Activated CD4-positive, alpha-beta T cell treated with anti-CD3 and anti-CD28 coated beads, Interleukin-2, amount 10 ng/mL, durations not matched to agents 7 days and 5 days (primary cell): ENCODE measurements at regions not wholly inside any gene's neighbourhood (a gene's known extent, or its start where the extent isn't known, plus 50 kb on each side); places are given as distances from the start of the nearest gene placed in this dataset.
A peak's percentile ranks its signal among the peaks of the same experiment; 100 is the strongest.
"Not testable (repeated sequence)": the region's sequence is repeated elsewhere in the genome, so short reads cannot be mapped to it uniquely, and the experiment has no call there.

Experiments
- CTCF ChIA-PET: fragments of 350-600 bp; sonication (Branson Sonifier 250); formaldehyde crosslinking; loops from one replicate; lab custom pipeline; 2021; ENCODE audit warnings: antibody characterized with exemption; lab: Charles Lee
- POLR2A ChIA-PET: fragments of 350-600 bp; sonication (Branson Sonifier 250); formaldehyde crosslinking; loops from one replicate; lab custom pipeline; 2021; ENCODE audit warnings: antibody characterized with exemption; lab: Charles Lee
- DNase-seq: peaks from one replicate; pipeline ENCODE4 v3.0.0-alpha.2; 2020
- H3K27ac Mint-ChIP-seq: one replicate; pipeline ENCODE4 v1.8.0; 2021; ENCODE audit warnings: mild to moderate bottlenecking, moderate library complexity, mixed read lengths
- H3K27me3 Mint-ChIP-seq: one replicate; pipeline ENCODE4 v1.8.0; 2021; ENCODE audit warnings: mixed read lengths
- H3K36me3 Mint-ChIP-seq: one replicate; pipeline ENCODE4 v1.8.0; 2021; ENCODE audit warnings: low read depth, mixed read lengths
- H3K4me1 Mint-ChIP-seq: one replicate; pipeline ENCODE4 v1.8.0; 2021; ENCODE audit warnings: mixed read lengths
- H3K4me3 Mint-ChIP-seq: one replicate; pipeline ENCODE4 v1.8.0; 2021; ENCODE audit warnings: mild to moderate bottlenecking, moderate library complexity, mixed read lengths
- H3K9me3 Mint-ChIP-seq: one replicate; pipeline ENCODE4 v1.8.0; 2021; ENCODE audit warnings: mixed read lengths

DNA sequence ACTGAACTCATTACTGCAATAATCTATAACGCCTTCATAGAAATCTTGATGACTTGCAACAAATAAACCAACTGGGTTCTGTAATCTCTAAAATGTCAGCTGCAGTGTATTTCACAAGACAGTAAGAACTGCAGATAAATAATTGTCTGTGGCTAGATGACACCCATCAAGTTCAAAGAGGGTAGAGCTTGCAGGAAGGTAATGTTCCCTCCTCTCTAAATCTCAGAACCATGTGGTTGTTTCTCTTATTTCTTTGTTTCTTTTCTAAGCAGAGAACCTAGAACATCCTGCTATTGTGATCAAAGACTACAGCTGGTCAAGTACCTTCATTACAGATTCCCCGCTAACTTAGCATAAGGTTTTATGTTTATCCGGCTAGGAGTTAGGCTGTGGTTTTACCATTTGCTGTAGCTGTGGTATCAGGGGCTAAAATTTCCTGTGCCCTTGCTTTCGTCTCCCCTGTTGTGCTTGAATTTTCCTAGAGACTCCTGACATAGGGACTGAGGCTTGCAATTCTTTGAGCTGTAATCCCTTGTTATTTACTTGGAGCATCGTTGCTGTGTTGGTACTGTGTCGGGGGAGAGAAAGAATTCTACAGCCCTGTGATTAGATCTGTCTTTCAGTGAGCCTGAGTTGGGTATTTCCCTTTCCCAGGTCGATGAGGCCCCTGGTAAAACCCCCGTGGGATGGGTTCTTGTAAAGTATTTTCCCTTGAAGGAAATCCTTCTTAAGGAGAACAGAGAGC is 253.1 kb upstream of the BTG1 start:
- CTCF ChIA-PET = interaction anchor here (0.7 to 1.6 kb wide), 7 partner anchors 8 to 198 kb away, joined by 3 to 4 read pairs (median 3); no protein-coding TSS in a partner anchor
- peak; percentile 51 for DNase-seq
- H3K4me3 Mint-ChIP-seq = peak overlapping the region; percentile 33
- no peaks in the 10 kb centered on the region for H3K27me3 Mint-ChIP-seq
- peaks cover 67% of the 10 kb centered on the region for H3K36me3 Mint-ChIP-seq
- H3K9me3 Mint-ChIP-seq = peaks cover 34% of the 10 kb centered on the region
- POLR2A ChIA-PET = interaction anchor here (0.5 to 2.3 kb wide), 3 partner anchors 254 to 667 kb away, joined by 3 to 16 read pairs (median 3); partner anchors contain the start of gene BTG1
- H3K4me1 Mint-ChIP-seq = peaks cover 99% of the 10 kb centered on the region
- H3K27ac Mint-ChIP-seq = peak overlapping the region; percentile 95

DNA sequence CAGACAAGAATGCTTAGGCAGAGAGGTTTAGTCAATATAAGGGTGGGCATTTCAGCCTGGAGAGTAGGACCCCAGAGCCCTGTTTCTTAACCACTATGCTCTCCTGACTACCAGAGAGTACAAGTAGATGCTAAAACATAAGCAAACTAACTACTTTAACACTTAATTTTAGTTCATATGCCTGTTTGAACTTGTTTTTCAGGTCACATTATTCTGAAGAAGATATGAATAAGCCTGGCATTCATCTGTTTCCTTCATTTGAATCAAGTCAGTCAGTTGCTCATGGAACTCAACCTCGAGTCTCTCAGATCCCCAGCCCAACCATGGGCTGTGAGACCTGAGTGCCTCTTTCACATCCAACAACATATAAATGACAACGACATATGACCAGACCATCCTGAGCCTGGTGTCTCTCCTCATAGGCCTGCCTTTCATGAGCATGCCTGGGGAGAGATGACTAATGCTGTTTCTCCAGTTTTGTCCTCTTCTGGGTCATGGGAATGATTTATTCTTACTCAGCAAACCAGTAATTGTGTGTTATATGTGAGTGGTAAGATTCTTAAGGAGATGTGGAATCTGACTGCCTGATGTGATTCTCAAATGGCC is 251.1 kb upstream of the BTG1 start:
- no peak overlapping the region for H3K4me3 Mint-ChIP-seq
- H3K4me1 Mint-ChIP-seq = peaks cover 88% of the 10 kb centered on the region
- peak overlapping the region; percentile 95 for H3K27ac Mint-ChIP-seq
- CTCF ChIA-PET = no interaction called here
- H3K27me3 Mint-ChIP-seq = no peaks in the 10 kb centered on the region
- peaks cover 49% of the 10 kb centered on the region for H3K9me3 Mint-ChIP-seq
- DNase-seq = no peak
- POLR2A ChIA-PET = no interaction called here
- H3K36me3 Mint-ChIP-seq = peaks cover 86% of the 10 kb centered on the region

DNA sequence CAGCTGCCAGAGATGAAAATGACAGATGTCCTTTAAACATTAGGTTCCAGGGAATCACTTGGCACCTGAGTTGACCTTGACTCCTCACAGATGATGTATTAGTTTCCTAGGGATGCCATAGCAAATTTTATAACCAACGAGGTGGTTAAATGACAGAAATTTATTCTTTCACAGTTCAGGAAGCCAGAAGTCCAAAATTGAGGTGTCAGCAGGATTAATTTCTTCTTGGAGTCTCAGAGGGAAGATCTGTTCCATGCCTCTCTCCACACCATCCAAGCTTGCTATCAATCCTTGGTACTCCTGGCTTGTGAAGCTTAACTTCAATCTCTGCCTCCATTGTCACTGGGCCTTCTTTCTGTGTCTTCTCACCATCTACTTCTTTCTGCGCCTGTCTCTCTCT is 249.7 kb upstream of the BTG1 start:
- H3K9me3 Mint-ChIP-seq = peaks cover 51% of the 10 kb centered on the region
- no peak for DNase-seq
- no peak overlapping the region for H3K4me3 Mint-ChIP-seq
- H3K4me1 Mint-ChIP-seq = peaks cover 77% of the 10 kb centered on the region
- H3K27me3 Mint-ChIP-seq = no peaks in the 10 kb centered on the region
- peaks cover 81% of the 10 kb centered on the region for H3K36me3 Mint-ChIP-seq
- ChIA-PET POLR2A (no interaction called here), CTCF (no interaction called here)
- no peak overlapping the region for H3K27ac Mint-ChIP-seq

- peaks cover 73% of the 10 kb centered on the region for H3K4me1 Mint-ChIP-seq
- ChIA-PET POLR2A (no interaction called here), CTCF (no interaction called here)
- peak overlapping the region; percentile 66 for H3K27ac Mint-ChIP-seq
- DNase-seq = no peak
- H3K9me3 Mint-ChIP-seq = peaks cover 51% of the 10 kb centered on the region
- H3K36me3 Mint-ChIP-seq = peaks cover 79% of the 10 kb centered on the region
- H3K27me3 Mint-ChIP-seq = no peaks in the 10 kb centered on the region
- no peak overlapping the region for H3K4me3 Mint-ChIP-seq
Measured at GRCh38 chr12:92394895-92395294, 249.2 kb upstream of the BTG1 start.

GRCh38 chr12:92393504-92393903 is 247.9 kb upstream of the BTG1 start:
- peaks cover 59% of the 10 kb centered on the region for H3K4me1 Mint-ChIP-seq
- ChIA-PET CTCF (interaction anchor here (1.0 kb wide), 1 partner anchor 14 kb away, joined by 3 read pairs; no protein-coding TSS in a partner anchor), POLR2A (no interaction called here)
- peaks cover 59% of the 10 kb centered on the region for H3K9me3 Mint-ChIP-seq
- peak; percentile 37 for DNase-seq
- no peaks in the 10 kb centered on the region for H3K27me3 Mint-ChIP-seq
- no peak overlapping the region for H3K4me3 Mint-ChIP-seq
- H3K27ac Mint-ChIP-seq = no peak overlapping the region
- H3K36me3 Mint-ChIP-seq = peaks cover 72% of the 10 kb centered on the region

DNA sequence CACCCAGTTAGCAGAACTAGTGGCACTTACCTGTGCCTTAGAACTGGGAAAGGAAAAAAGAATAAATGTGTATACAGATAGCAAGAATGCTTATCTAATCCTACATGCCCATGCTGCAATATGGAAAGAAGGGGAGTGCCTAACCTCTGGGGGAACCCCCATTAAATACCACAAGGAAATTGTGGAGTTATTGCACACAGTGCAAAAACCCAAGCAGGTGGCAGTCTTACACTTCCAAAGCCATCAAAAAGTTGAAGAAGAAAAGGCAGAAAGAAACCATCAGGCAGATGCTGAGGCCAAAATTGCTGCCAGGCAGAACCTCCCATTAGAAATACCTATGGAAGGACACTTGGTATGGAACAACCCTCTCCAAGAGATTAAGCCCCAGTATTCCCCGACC is 246.1 kb upstream of the BTG1 start:
- H3K27ac Mint-ChIP-seq, DNase-seq, CTCF ChIA-PET, H3K27me3 Mint-ChIP-seq, POLR2A ChIA-PET, H3K4me3 Mint-ChIP-seq: not testable (repeated sequence)
- Mint-ChIP-seq H3K4me1 (peaks cover 52% of the 10 kb centered on the region), H3K36me3 (peaks cover 56% of the 10 kb centered on the region), H3K9me3 (peaks cover 49% of the 10 kb centered on the region)

- peaks cover 35% of the 10 kb centered on the region for H3K4me1 Mint-ChIP-seq
- no peak overlapping the region for H3K4me3 Mint-ChIP-seq
- ChIA-PET POLR2A (no interaction called here), CTCF (interaction anchor here (0.6 to 1.9 kb wide), 3 partner anchors 14 to 34 kb away, joined by 3 to 5 read pairs (median 3); no protein-coding TSS in a partner anchor)
- H3K27ac Mint-ChIP-seq = no peak overlapping the region
- peaks cover 42% of the 10 kb centered on the region for H3K9me3 Mint-ChIP-seq
- H3K36me3 Mint-ChIP-seq = peaks cover 35% of the 10 kb centered on the region
- H3K27me3 Mint-ChIP-seq = no peaks in the 10 kb centered on the region
- no peak for DNase-seq
Measured at GRCh38 chr12:92389466-92389865, 243.8 kb upstream of the BTG1 start.

- no peak for DNase-seq
- H3K27me3 Mint-ChIP-seq = no peaks in the 10 kb centered on the region
- ChIA-PET POLR2A (no interaction called here), CTCF (no interaction called here)
- H3K4me3 Mint-ChIP-seq = no peak overlapping the region
- peaks cover 36% of the 10 kb centered on the region for H3K4me1 Mint-ChIP-seq
- H3K36me3 Mint-ChIP-seq = peaks cover 6% of the 10 kb centered on the region
- H3K27ac Mint-ChIP-seq = no peak overlapping the region
- peaks cover 19% of the 10 kb centered on the region for H3K9me3 Mint-ChIP-seq
Measured at GRCh38 chr12:92385296-92385695, 239.7 kb upstream of the BTG1 start.

- no peak overlapping the region for H3K4me3 Mint-ChIP-seq
- H3K4me1 Mint-ChIP-seq = peaks cover 43% of the 10 kb centered on the region
- ChIA-PET POLR2A (no interaction called here), CTCF (no interaction called here)
- no peak overlapping the region for H3K27ac Mint-ChIP-seq
- H3K36me3 Mint-ChIP-seq = peaks cover 7% of the 10 kb centered on the region
- H3K27me3 Mint-ChIP-seq = no peaks in the 10 kb centered on the region
- peaks cover 19% of the 10 kb centered on the region for H3K9me3 Mint-ChIP-seq
- DNase-seq = no peak
Measured at GRCh38 chr12:92384571-92384970, 238.9 kb upstream of the BTG1 start.

GRCh38 chr12:92382383-92382878 is 236.8 kb upstream of the BTG1 start:
- Mint-ChIP-seq H3K27ac (no peak overlapping the region), H3K36me3 (peaks cover 17% of the 10 kb centered on the region), H3K27me3 (no peaks in the 10 kb centered on the region), H3K4me3 (no peak overlapping the region), H3K4me1 (peaks cover 60% of the 10 kb centered on the region), H3K9me3 (peaks cover 18% of the 10 kb centered on the region)
- ChIA-PET CTCF (interaction anchor here (1.3 kb wide), 1 partner anchor 8 kb away, joined by 4 read pairs; no protein-coding TSS in a partner anchor), POLR2A (no interaction called here)
- no peak for DNase-seq

- no peak for DNase-seq
- POLR2A ChIA-PET = no interaction called here
- peaks cover 57% of the 10 kb centered on the region for H3K4me1 Mint-ChIP-seq
- H3K4me3 Mint-ChIP-seq = no peak overlapping the region
- no peaks in the 10 kb centered on the region for H3K27me3 Mint-ChIP-seq
- H3K27ac Mint-ChIP-seq = no peak overlapping the region
- peaks cover 19% of the 10 kb centered on the region for H3K36me3 Mint-ChIP-seq
- peaks cover 22% of the 10 kb centered on the region for H3K9me3 Mint-ChIP-seq
- CTCF ChIA-PET = no interaction called here
Measured at GRCh38 chr12:92381856-92382255, 236.2 kb upstream of the BTG1 start.

DNA sequence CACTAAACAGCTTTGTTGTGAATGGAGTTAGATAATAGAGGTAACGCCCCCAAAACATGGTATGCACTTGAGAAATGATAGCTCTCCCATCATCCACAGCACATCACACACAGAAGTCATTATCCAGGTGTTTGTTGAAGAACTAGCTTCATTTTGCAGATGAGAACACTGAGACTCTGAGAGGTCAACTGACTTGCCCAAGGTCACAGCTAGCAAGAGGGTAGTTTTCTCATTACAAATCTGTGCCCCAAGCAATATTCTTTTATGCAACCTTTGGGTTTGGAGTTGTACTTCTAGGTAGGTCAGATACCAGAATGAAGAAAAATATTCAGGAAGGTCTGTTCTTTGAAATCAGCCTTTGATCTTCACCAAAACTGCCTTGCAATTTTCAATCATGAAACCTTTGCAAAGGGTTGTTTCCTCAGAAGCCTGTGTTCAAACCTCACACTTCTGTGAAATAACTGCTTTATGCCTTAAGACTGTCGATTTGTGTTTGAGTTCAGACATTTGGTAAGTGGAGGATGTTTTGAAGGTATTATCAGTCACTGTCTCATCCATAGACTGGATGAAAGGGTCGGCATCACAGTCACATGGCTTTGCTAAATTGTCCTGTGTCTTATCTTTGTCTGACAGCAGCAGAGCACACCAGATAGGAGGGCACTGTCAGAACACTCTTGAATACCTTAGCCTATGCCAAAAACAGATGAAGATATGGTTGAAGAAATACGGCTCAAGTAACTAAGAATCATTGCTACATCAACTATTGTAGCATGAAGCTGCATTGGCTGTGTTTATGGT is 233.2 kb upstream of the BTG1 start:
- peaks cover 68% of the 10 kb centered on the region for H3K4me1 Mint-ChIP-seq

More for the DNA sequence above, 233.2 kb upstream of the BTG1 start:
- DNase-seq = peak; percentile 48
- Mint-ChIP-seq H3K27me3 (no peaks in the 10 kb centered on the region), H3K9me3 (peaks cover 24% of the 10 kb centered on the region), H3K4me3 (peak overlapping the region; percentile 5), H3K27ac (peak overlapping the region; percentile 90), H3K36me3 (peaks cover 27% of the 10 kb centered on the region)
- ChIA-PET POLR2A (no interaction called here), CTCF (interaction anchor here (0.8 to 1.0 kb wide), 3 partner anchors 20 to 288 kb away, joined by 3 read pairs; no protein-coding TSS in a partner anchor)
